Left ventricle myocardium inferior (tissue), 1 donor: ENCODE measurements at regions not wholly inside any gene's neighbourhood (a gene's known extent, or its start where the extent isn't known, plus 50 kb on each side); places are given as distances from the start of the nearest gene placed in this dataset.

ENCODE experiments used
- DNase-seq: peaks from one replicate; pipeline ENCODE4 v3.0.0-alpha.2; 2020
- H3K27ac ChIP-seq: fragments of 200-600 bp; replicated peaks from 2 replicates; pipeline ENCODE4 v1.8.0; 2021
- H3K27me3 ChIP-seq: fragments of 200-600 bp; 2 replicates; pipeline ENCODE4 v1.8.0; 2021; ENCODE audit warnings: low read depth
- H3K36me3 ChIP-seq: fragments of 200-600 bp; 2 replicates; pipeline ENCODE4 v1.8.0; 2021
- H3K4me1 ChIP-seq: fragments of 200-600 bp; 2 replicates; pipeline ENCODE4 v1.8.0; 2021
- H3K4me3 ChIP-seq: fragments of 200-600 bp; 2 replicates; pipeline ENCODE4 v1.8.0; 2021; ENCODE audit warnings: mild to moderate bottlenecking, moderate library complexity
- H3K9me3 ChIP-seq: fragments of 200-600 bp; replicated peaks from 2 replicates; pipeline ENCODE4 v1.8.0; 2021
- intact Hi-C: fragments of 100-400 bp; cut with micrococcal nuclease; formaldehyde crosslinking; loops from one replicate; pipeline ENCODE4 v1.11.0; 2022
- TF ChIP-seq, protein P1 (sequence below): fragments of 200-600 bp; IDR thresholded peaks from 2 replicates; pipeline ENCODE4 v1.8.0; 2021; ENCODE audit warnings: antibody characterized with exemption, mild to moderate bottlenecking, borderline replicate concordance
- donor health status: DM: no; HTN: yes; CAD: no; lungs with severe emphysema.

GRCh38 chr15:88389120-88389519 is 78.1 kb downstream of the MRPL46 start:
- no peaks in the 10 kb centered on the region for H3K27me3 ChIP-seq
- intact Hi-C loops: no loop called here
- TF ChIP-seq, protein P1, sequence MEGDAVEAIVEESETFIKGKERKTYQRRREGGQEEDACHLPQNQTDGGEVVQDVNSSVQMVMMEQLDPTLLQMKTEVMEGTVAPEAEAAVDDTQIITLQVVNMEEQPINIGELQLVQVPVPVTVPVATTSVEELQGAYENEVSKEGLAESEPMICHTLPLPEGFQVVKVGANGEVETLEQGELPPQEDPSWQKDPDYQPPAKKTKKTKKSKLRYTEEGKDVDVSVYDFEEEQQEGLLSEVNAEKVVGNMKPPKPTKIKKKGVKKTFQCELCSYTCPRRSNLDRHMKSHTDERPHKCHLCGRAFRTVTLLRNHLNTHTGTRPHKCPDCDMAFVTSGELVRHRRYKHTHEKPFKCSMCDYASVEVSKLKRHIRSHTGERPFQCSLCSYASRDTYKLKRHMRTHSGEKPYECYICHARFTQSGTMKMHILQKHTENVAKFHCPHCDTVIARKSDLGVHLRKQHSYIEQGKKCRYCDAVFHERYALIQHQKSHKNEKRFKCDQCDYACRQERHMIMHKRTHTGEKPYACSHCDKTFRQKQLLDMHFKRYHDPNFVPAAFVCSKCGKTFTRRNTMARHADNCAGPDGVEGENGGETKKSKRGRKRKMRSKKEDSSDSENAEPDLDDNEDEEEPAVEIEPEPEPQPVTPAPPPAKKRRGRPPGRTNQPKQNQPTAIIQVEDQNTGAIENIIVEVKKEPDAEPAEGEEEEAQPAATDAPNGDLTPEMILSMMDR: no peak
- no peak for DNase-seq
- no peak overlapping the region for H3K4me3 ChIP-seq
- H3K9me3 ChIP-seq: no peaks in the 10 kb centered on the region
- no peaks in the 10 kb centered on the region for H3K36me3 ChIP-seq
- H3K27ac ChIP-seq: no peak overlapping the region
- H3K4me1 ChIP-seq: no peaks in the 10 kb centered on the region

GRCh38 chr15:88388686-88389085 is 78.5 kb downstream of the MRPL46 start:
- no peaks in the 10 kb centered on the region for H3K27me3 ChIP-seq

DNA sequence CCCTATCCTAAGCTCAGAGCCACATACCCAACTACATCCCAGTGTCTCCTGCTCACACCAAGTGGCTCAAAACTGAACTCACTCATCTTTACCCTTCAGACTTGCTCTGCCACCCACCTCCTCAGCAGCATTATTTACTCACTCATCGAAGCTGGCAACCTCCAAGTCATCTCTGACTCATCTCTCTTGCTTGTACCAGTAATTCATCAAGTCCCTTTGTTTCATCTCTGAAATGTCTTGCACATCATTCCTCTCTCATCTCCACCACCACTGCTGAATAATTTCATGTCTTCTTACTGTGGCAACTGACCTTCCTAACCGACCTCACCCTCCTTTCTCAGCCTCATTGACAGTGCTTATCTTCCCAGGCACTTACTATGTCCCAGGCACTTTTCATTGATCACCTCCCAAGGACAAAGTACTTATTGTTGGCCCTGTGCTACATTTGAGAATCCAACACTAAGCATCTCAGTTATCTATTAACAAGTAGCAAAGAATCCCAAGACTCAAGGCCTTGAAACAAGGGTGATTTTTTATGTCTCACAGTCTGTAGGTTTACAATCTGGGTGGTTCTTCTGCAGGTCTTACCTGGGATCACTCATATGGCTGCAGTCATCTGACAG is 82.0 kb downstream of the MRPL46 start:
- Histone ChIP-seq H3K9me3 (no peaks in the 10 kb centered on the region), H3K27ac (no peak overlapping the region), H3K36me3 (no peaks in the 10 kb centered on the region), H3K27me3 (no peaks in the 10 kb centered on the region), H3K4me3 (no peak overlapping the region), H3K4me1 (peaks cover 19% of the 10 kb centered on the region)
- intact Hi-C loops: no loop called here
- TF ChIP-seq, protein P1: no peak
- no peak for DNase-seq

More at GRCh38 chr15:88388686-88389085, 78.5 kb downstream of the MRPL46 start:
- intact Hi-C loops: no loop called here
- Histone ChIP-seq H3K36me3 (no peaks in the 10 kb centered on the region), H3K4me3 (no peak overlapping the region), H3K4me1 (peaks cover 3% of the 10 kb centered on the region), H3K9me3 (no peaks in the 10 kb centered on the region), H3K27ac (no peak overlapping the region)
- no peak for DNase-seq
- TF ChIP-seq, protein P1: no peak

DNA sequence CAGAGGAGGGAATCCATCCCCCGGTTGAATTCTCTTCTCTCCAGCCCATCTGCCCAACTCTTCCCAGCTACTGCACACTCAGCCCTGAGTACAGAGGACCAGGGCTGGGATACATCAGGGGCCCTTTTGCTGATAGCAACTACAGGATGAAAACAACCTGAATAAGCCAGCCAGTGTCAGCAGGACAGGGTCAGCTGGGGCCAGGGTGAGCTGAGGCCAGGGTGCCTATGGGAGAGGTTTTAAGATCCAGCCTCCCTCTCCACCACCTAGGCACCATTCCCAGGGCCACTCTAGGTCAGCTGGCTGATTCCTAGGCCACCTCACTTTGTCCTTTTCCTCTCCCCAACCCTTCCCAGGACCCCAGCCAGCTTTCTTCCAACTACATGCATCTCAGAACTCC is 83.8 kb downstream of the MRPL46 start:
- intact Hi-C loops: no loop called here
- TF ChIP-seq, protein P1: no peak
- peaks cover 19% of the 10 kb centered on the region for H3K4me1 ChIP-seq
- peak; percentile 31 for DNase-seq
- H3K36me3 ChIP-seq: no peaks in the 10 kb centered on the region
- H3K9me3 ChIP-seq: no peaks in the 10 kb centered on the region
- no peaks in the 10 kb centered on the region for H3K27me3 ChIP-seq
- no peak overlapping the region for H3K4me3 ChIP-seq
- H3K27ac ChIP-seq: no peak overlapping the region

DNA sequence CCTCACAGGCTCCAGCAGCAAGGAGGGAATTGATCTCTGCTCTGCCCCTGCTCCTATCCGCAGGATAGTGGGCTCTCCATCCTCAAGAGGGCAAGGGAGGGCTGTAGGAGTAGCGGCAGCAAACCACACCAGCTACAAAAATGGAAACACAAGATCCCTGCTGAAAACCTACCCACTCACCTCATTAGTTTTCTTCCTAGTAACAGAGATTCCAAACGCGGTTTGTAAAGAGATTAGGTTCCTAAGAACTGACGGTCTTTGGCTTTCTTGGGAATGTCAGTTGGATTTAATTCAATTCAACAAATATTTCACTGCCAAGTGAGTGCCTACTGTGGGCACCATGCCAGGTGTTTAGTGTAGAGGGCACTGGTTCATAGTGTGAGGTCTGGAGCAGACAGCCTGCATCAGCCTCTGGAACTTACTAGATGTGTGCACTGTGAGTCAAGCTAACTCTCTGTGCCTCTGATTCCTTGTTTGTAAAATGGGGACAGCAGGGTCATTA is 84.7 kb downstream of the MRPL46 start:
- H3K9me3 ChIP-seq: no peaks in the 10 kb centered on the region
- H3K4me3 ChIP-seq: no peak overlapping the region
- TF ChIP-seq, protein P1: no peak
- DNase-seq: no peak
- H3K36me3 ChIP-seq: no peaks in the 10 kb centered on the region
- H3K27me3 ChIP-seq: no peaks in the 10 kb centered on the region
- no peak overlapping the region for H3K27ac ChIP-seq
- intact Hi-C loops: no loop called here
- H3K4me1 ChIP-seq: peaks cover 19% of the 10 kb centered on the region
